GM19397 (cell line): ENCODE measurements at regions not wholly inside any gene's neighbourhood (a gene's known extent, or its start where the extent isn't known, plus 50 kb on each side); places are given as distances from the start of the nearest gene placed in this dataset.

Experiments used
- ATAC-seq: cut with Tn5 transposase; IDR thresholded peaks from one replicate; pipeline ENCODE4 v1.9.1; 2021; ENCODE audit warnings: mild to moderate bottlenecking, moderate library complexity; ENCODE audit not compliant: unreplicated experiment

GRCh38 chr1:72357411-72357810 is 75.1 kb upstream of the NEGR1 start:
- no peak for ATAC-seq

GRCh38 chr1:72355899-72356298 is 73.6 kb upstream of the NEGR1 start:
- ATAC-seq: no peak

DNA sequence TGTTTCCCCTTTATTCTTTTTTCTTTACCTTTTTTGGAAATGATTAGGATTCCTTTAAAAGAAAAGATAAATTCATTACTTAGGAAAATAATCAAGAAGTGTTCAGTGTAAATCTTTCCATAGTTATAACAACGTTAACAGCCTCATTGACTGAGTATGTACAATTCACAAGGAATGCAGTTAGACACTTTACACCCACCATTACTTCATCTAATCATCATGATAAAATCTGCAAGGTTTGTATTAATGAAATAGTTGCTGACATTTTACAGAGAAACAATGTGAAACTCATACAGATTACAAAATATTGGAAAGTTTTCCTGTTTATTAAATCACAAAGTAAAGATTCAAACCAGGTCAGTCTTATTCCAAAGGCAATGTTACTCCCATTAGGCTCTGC is 59.3 kb upstream of the NEGR1 start:
- ATAC-seq: no peak

- ATAC-seq: no peak
Observed at GRCh38 chr1:72336776-72337175, 54.4 kb upstream of the NEGR1 start.
